GM12878 (cell line): ENCODE measurements at regions not wholly inside any gene's neighbourhood (a gene's known extent, or its start where the extent isn't known, plus 50 kb on each side); places are given as distances from the start of the nearest gene placed in this dataset.

ENCODE experiments used
- ATAC-seq: fragments of 200-7000 bp; cut with Tn5 transposase; 3 replicates; pipeline ENCODE4 v1.9.1; 2020; ENCODE audit warnings: mild to moderate bottlenecking, moderate library complexity
- BruUV-seq: library from RNA; stranded (reverse); fragments of 400-500 nt; replicated peaks from 2 replicates; lab custom pipeline; 2021; lab: Mats Ljungman, UMichigan
- CTCF ChIA-PET: fragments of 300-600 bp; sonication (Branson Sonifier 250); formaldehyde crosslinking; extraction: SDS; loops from one replicate; lab custom pipeline; 2021; ENCODE audit warnings: inconsistent platforms; lab: Yijun Ruan, JAX
- POLR2A ChIA-PET: fragments of 350-600 bp; formaldehyde crosslinking; extraction: SDS; loops from one replicate; lab custom pipeline; 2021; ENCODE audit warnings: inconsistent platforms; lab: Charles Lee
- RAD21 ChIA-PET: fragments of 300-600 bp; sonication (Branson Sonifier 250); formaldehyde crosslinking; loops from one replicate; lab custom pipeline; 2023; ENCODE audit warnings: antibody characterized with exemption; ENCODE audit not compliant: unreplicated experiment; lab: Charles Lee
- SMC1A ChIA-PET: fragments of 300-600 bp; sonication (Branson Sonifier 250); formaldehyde crosslinking; loops from one replicate; lab custom pipeline; 2023; ENCODE audit not compliant: unreplicated experiment, uncharacterized antibody; lab: Charles Lee
- DNase-seq: peaks from one replicate; pipeline ENCODE4 v3.0.0-alpha.2; 2011; ENCODE audit warnings: low read depth, low spot score
- FAIRE-seq: peaks from 3 replicates; lab custom pipeline; 2011; peaks lifted over from hg19 to GRCh38; lab: Jason Lieb, UNC
- H2AFZ ChIP-seq: 2 replicates; pipeline ENCODE4 v1.6.0; 2011; ENCODE audit warnings: low read depth, low read length, control low read depth; ENCODE audit not compliant: control insufficient read depth
- H3K27ac ChIP-seq: 2 replicates; pipeline ENCODE4 v1.5.1; 2011; ENCODE audit warnings: control low read depth; ENCODE audit not compliant: control insufficient read depth, insufficient read depth
- H3K27me3 ChIP-seq, 2 experiments: replicated peaks in 1 of 2; 2 replicates each; pipeline versions ENCODE4 v1.6.0 to v1.6.1; 2011; ENCODE audit warnings: low read length in 1 of 2; ENCODE audit not compliant: control insufficient read depth in 2 of 2, insufficient read depth in 2 of 2
- H3K36me3 ChIP-seq, 2 experiments: 2 replicates each; pipeline ENCODE4 v1.5.1; 2011; ENCODE audit warnings: low read length in 1 of 2; ENCODE audit not compliant: control insufficient read depth in 2 of 2, insufficient read depth in 2 of 2
- H3K4me1 ChIP-seq: 2 replicates; pipeline ENCODE4 v1.6.1; 2011; ENCODE audit warnings: mild to moderate bottlenecking, low read length, moderate library complexity, mixed read lengths; ENCODE audit not compliant: control insufficient read depth, insufficient read depth
- H3K4me2 ChIP-seq: 2 replicates; pipeline ENCODE4 v1.6.0; 2011; ENCODE audit warnings: control low read depth; ENCODE audit not compliant: control insufficient read depth, insufficient read depth
- H3K4me3 ChIP-seq: fragments of 200-600 bp; sonication (generic); 2 replicates; pipeline ENCODE4 v1.5.1; 2016
- H3K79me2 ChIP-seq: 2 replicates; pipeline ENCODE4 v1.6.0; 2011; ENCODE audit warnings: low read length; ENCODE audit not compliant: control insufficient read depth, insufficient read depth
- H3K9ac ChIP-seq: 2 replicates; pipeline ENCODE4 v1.8.0; 2011; ENCODE audit warnings: low read length, control low read depth, mixed read lengths; ENCODE audit not compliant: control insufficient read depth, insufficient read depth
- H3K9me3 ChIP-seq: replicated peaks from 3 replicates; pipeline ENCODE4 v1.5.1; 2011; ENCODE audit warnings: mild to moderate bottlenecking, low read length; ENCODE audit not compliant: control insufficient read depth, insufficient read depth
- H4K20me1 ChIP-seq: 2 replicates; pipeline ENCODE4 v1.6.0; 2011; ENCODE audit not compliant: control insufficient read depth, insufficient read depth
- CBX3 ChIP-seq: fragments of 200-600 bp; sonication (generic); IDR thresholded peaks from 2 replicates; pipeline ENCODE4 v1.6.1; 2016; ENCODE audit warnings: low read depth, borderline replicate concordance
- CEBPZ ChIP-seq: fragments of 150-350 bp; IDR thresholded peaks from 2 replicates; pipeline ENCODE4 v1.6.1; 2016; ENCODE audit warnings: low read depth, low read length
- GABPA ChIP-seq: IDR thresholded peaks from 2 replicates; pipeline ENCODE4 v1.6.1; 2014; ENCODE audit warnings: antibody characterized with exemption, low read depth, mild to moderate bottlenecking, inconsistent platforms
- IKZF2 ChIP-seq, 2 experiments: fragments of 450-650 bp; IDR thresholded peaks; 2 replicates each; pipeline ENCODE4 v1.6.1; 2017; ENCODE audit warnings: mild to moderate bottlenecking in 2 of 2, moderate library complexity in 2 of 2
- LARP7 ChIP-seq: fragments of 450-650 bp; IDR thresholded peaks from 2 replicates; pipeline ENCODE4 v1.6.1; 2017; ENCODE audit warnings: mild to moderate bottlenecking
- NFYA ChIP-seq: IDR thresholded peaks from 2 replicates; pipeline ENCODE4 v1.6.1; 2011; ENCODE audit warnings: low read depth, mild to moderate bottlenecking, low read length, improper control_type of control experiment, borderline replicate concordance
- PAX8 ChIP-seq: fragments of 450-650 bp; IDR thresholded peaks from 2 replicates; pipeline ENCODE4 v1.6.1; 2017; ENCODE audit warnings: mild to moderate bottlenecking, moderate library complexity
- PKNOX1 ChIP-seq: fragments of 450-650 bp; IDR thresholded peaks from 2 replicates; pipeline ENCODE4 v1.6.1; 2016; ENCODE audit warnings: mild to moderate bottlenecking
- RAD51 ChIP-seq: fragments of 450-650 bp; IDR thresholded peaks from 2 replicates; pipeline ENCODE4 v1.6.1; 2016; ENCODE audit warnings: moderate library complexity, mild to moderate bottlenecking, inconsistent platforms
- SMAD5 ChIP-seq: IDR thresholded peaks from 2 replicates; pipeline ENCODE4 v1.6.1; 2016; ENCODE audit warnings: antibody characterized with exemption, low read depth
- STAT1 ChIP-seq: fragments of 450-650 bp; conservative IDR thresholded peaks from 2 replicates; pipeline ENCODE4 v1.6.1; 2014; ENCODE audit warnings: antibody characterized with exemption, mild to moderate bottlenecking
- WGBS: methylation state at CpG from one replicate; pipeline ENCODE4 v1.1.6; 2016; ENCODE audit warnings: low lambda C conversion rate; ENCODE audit not compliant: insufficient replicate concordance, insufficient coverage; ENCODE audit errors: missing lambda C conversion rate; 5-methylcytosine and 5-hydroxymethylcytosine counted together
- in situ Hi-C: fragments of 300-500 bp; cut with MboI; formaldehyde crosslinking; loops from 9 replicates; pipeline ENCODE4 v1.14.3; 2018; ENCODE audit warnings: mixed read lengths
- intact Hi-C: fragments of 100-400 bp; cut with micrococcal nuclease; formaldehyde crosslinking; loops from one replicate; pipeline ENCODE4 v1.14.2; 2022; ENCODE audit not compliant: unreplicated experiment
- TF ChIP-seq, protein P1 (sequence below): fragments of 450-650 bp; formaldehyde crosslinking; IDR thresholded peaks from 2 replicates; pipeline ENCODE4 v1.4.0; 2022; ENCODE audit warnings: mild to moderate bottlenecking, moderate library complexity
- TF ChIP-seq, protein P2 (sequence below): fragments of 450-650 bp; IDR thresholded peaks from 2 replicates; pipeline ENCODE4 v1.6.1; 2017; ENCODE audit warnings: antibody characterized with exemption, mild to moderate bottlenecking, moderate library complexity

DNA sequence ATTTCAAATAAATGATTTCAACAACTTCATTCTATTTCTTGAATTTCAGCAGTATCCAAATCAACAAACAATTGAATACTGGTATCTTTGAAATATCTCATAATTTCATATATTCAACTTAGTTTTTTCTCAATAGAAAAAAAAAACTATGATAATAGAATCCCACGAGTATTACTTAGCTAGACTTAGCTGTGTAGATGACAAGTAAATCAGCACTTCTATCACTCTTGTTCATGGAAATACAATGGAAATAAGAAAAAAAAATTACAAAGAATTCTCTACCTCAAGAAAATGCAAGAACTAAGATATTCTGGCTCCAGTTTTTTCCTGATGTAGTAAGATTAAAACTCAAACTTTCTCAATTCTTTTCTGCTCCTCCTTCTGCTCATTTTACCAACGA lies 256.2 kb upstream of the KYNU start (continued):
- no peak for TF ChIP-seq NFYA

- RAD21 ChIA-PET, result no interaction called here
- no peak for DNase-seq
- CTCF ChIA-PET, result interaction anchor here (0.8 kb wide), 1 partner anchor 12 kb away, joined by 3 read pairs; no protein-coding TSS in a partner anchor
- Histone ChIP-seq H3K79me2 (no peaks in the 10 kb centered on the region), H3K9ac (no peak overlapping the region), H4K20me1 (no peaks in the 10 kb centered on the region), H3K4me3 (no peak overlapping the region), H3K27me3 (no peaks in the 10 kb centered on the region), H3K4me1 (no peaks in the 10 kb centered on the region), H3K4me2 (no peak overlapping the region), H3K36me3 (no peaks in the 10 kb centered on the region), H3K27ac (no peak overlapping the region), H3K9me3 (no peaks in the 10 kb centered on the region), H2AFZ (no peak overlapping the region)
- no peak for TF ChIP-seq IKZF2 (IDR thresholded peaks at IDR 0.05)
- no peak for TF ChIP-seq PAX8
- TF ChIP-seq CEBPZ, result no peak
- no peak for TF ChIP-seq LARP7
- no peak for TF ChIP-seq RAD51
- TF ChIP-seq PKNOX1, result no peak
- no peak for TF ChIP-seq CBX3
- TF ChIP-seq, protein P1, sequence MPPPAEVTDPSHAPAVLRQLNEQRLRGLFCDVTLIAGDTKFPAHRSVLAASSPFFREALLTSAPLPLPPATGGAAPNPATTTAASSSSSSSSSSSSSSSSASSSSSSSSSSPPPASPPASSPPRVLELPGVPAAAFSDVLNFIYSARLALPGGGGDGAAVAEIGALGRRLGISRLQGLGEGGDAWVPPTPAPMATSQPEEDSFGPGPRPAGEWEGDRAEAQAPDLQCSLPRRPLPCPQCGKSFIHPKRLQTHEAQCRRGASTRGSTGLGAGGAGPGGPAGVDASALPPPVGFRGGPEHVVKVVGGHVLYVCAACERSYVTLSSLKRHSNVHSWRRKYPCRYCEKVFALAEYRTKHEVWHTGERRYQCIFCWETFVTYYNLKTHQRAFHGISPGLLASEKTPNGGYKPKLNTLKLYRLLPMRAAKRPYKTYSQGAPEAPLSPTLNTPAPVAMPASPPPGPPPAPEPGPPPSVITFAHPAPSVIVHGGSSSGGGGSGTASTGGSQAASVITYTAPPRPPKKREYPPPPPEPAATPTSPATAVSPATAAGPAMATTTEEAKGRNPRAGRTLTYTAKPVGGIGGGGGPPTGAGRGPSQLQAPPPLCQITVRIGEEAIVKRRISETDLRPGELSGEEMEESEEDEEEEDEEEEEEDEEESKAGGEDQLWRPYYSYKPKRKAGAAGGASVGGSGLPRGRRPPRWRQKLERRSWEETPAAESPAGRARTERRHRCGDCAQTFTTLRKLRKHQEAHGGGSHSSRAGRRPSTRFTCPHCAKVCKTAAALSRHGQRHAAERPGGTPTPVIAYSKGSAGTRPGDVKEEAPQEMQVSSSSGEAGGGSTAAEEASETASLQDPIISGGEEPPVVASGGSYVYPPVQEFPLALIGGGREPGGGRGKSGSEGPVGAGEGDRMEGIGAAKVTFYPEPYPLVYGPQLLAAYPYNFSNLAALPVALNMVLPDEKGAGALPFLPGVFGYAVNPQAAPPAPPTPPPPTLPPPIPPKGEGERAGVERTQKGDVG (CRISPR knock-in tag), result no peak
- TF ChIP-seq, protein P2, sequence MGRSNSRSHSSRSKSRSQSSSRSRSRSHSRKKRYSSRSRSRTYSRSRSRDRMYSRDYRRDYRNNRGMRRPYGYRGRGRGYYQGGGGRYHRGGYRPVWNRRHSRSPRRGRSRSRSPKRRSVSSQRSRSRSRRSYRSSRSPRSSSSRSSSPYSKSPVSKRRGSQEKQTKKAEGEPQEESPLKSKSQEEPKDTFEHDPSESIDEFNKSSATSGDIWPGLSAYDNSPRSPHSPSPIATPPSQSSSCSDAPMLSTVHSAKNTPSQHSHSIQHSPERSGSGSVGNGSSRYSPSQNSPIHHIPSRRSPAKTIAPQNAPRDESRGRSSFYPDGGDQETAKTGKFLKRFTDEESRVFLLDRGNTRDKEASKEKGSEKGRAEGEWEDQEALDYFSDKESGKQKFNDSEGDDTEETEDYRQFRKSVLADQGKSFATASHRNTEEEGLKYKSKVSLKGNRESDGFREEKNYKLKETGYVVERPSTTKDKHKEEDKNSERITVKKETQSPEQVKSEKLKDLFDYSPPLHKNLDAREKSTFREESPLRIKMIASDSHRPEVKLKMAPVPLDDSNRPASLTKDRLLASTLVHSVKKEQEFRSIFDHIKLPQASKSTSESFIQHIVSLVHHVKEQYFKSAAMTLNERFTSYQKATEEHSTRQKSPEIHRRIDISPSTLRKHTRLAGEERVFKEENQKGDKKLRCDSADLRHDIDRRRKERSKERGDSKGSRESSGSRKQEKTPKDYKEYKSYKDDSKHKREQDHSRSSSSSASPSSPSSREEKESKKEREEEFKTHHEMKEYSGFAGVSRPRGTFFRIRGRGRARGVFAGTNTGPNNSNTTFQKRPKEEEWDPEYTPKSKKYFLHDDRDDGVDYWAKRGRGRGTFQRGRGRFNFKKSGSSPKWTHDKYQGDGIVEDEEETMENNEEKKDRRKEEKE, result no peak
- TF ChIP-seq STAT1, result no peak
- no peak for TF ChIP-seq GABPA
- no peak for TF ChIP-seq SMAD5
- in situ Hi-C loops, result no loop called here
- POLR2A ChIA-PET, result no interaction called here
- BruUV-seq, result no TSS peak
- 0% methylated on average over 1 of the region's 1 CpG for WGBS
- SMC1A ChIA-PET, result no interaction called here
- intact Hi-C loops, result no loop called here
- no peak for ATAC-seq
- no peak for FAIRE-seq
These were observed 260.0 kb upstream of the KYNU start for GRCh38 chr2:142617461-142617860.
